Esophagus muscularis mucosa (tissue), 3 donors: ENCODE measurements at regions not wholly inside any gene's neighbourhood (a gene's known extent, or its start where the extent isn't known, plus 50 kb on each side); places are given as distances from the start of the nearest gene placed in this dataset.

ENCODE experiments used
- CTCF ChIP-seq, 3 experiments: fragments of 200-600 bp in 2 of 3; fragments of 450-650 bp in 1 of 3; sonication (generic) in 2 of 3; IDR thresholded peaks; one replicate each; pipeline ENCODE4 v1.5.1; 2017 to 2019; ENCODE audit warnings: antibody characterized with exemption in 3 of 3, mild to moderate bottlenecking in 2 of 3, moderate library complexity in 1 of 3
- POLR2A ChIP-seq: fragments of 450-650 bp; IDR thresholded peaks from one replicate; pipeline ENCODE4 v1.6.1; 2017; ENCODE audit warnings: antibody characterized with exemption, moderate library complexity, mild to moderate bottlenecking, low read depth

GRCh38 chr5:42064821-42065220 is 139.7 kb downstream of the FBXO4 start:
- TF ChIP-seq CTCF (IDR thresholded peaks at IDR 0.05) (no peak), POLR2A (no peak)
